ENCODE measurements at regions not wholly inside any gene's neighbourhood (a gene's known extent, or its start where the extent isn't known, plus 50 kb on each side); places are given as distances from the start of the nearest gene placed in this dataset.

DNA sequence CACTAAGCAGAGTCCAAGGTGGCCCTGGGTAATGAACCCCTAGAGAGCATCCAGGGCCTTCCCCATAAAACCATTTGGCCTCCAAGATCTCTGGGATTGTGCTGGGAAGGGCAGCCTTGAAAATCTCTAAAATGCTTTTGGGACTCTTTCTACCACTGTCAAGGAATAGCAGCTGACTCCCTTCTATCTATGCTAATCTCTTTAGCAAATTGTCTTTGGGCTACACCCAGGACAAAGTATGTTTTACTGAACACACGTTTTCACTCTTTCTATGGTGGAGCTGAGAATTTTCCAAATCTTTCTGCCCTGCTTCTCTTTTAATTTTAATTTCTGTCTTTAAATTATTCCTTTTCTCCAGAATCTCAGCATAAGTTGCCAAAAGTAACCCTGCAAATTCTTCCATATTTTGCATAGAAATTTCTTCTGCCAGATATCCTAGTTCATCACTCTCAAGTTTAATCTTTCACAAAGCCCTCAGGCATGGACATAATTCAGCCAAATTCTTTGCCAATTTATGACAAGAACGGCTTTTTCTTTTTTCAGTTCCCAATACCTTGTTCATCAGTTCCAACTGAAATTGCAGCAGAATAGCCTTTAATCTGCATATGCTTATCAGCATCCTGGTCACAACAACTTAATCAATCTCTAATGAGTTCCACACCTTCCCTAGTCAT, 687.0 kb upstream of the ADGRL4 start:
- Histone ChIP-seq H3K27me3 (ENCODE audit: control insufficient read depth, insufficient read depth, low read length, poor library complexity, severe bottlenecking) (no peaks in the 10 kb centered on the region), H3K36me3 (ENCODE audit: control insufficient read depth, insufficient read depth, low read length) (no peaks in the 10 kb centered on the region), H3K4me1 (ENCODE audit: control insufficient read depth, insufficient read depth, low read length) (peaks cover 5% of the 10 kb centered on the region), H3K27ac (ENCODE audit: insufficient read depth, low read depth, low read length, poor library complexity, severe bottlenecking) (no peak overlapping the region), H3K4me3 (ENCODE audit: insufficient read depth, low read depth, low read length) (no peak overlapping the region), H3K9me3 (ENCODE audit: control insufficient read depth, low read length) (no peaks in the 10 kb centered on the region)
- WGBS, 2 experiments, result 91 to 92% methylated on average over 2 of the region's 2 CpGs

DNA sequence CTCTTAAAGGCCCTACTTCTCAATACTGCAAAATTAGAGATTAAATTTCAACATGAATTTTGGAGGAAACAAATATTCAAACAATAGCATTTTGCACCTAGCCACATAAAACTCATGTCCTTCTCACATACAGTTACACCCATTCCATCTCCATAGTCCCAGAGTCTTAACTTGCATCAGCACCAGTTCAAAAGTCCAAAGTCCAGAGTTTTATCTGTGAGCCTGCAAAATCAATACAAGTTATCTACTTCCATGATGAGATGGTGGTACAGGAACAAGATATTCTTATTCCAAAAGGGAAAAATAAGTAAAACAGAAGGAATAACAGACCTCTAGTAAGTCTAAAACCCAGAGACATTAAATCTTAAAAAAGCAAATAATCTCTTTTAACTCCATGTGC, 686.0 kb upstream of the ADGRL4 start:
- no peak overlapping the region for H3K4me3 ChIP-seq (ENCODE audit: insufficient read depth, low read depth, low read length)

GRCh38 chr1:79688932-79689331, 682.4 kb upstream of the ADGRL4 start:
- Histone ChIP-seq H3K36me3 (ENCODE audit: control insufficient read depth, insufficient read depth, low read length) (no peaks in the 10 kb centered on the region), H3K27ac (ENCODE audit: insufficient read depth, low read depth, low read length, poor library complexity, severe bottlenecking) (no peak overlapping the region), H3K27me3 (ENCODE audit: control insufficient read depth, insufficient read depth, low read length, poor library complexity, severe bottlenecking) (no peaks in the 10 kb centered on the region), H3K4me1 (ENCODE audit: control insufficient read depth, insufficient read depth, low read length) (no peaks in the 10 kb centered on the region), H3K9me3 (ENCODE audit: control insufficient read depth, low read length) (no peaks in the 10 kb centered on the region), H3K4me3 (ENCODE audit: insufficient read depth, low read depth, low read length) (no peak overlapping the region)
- 83% methylated on average over 1 of the region's 2 CpGs; no CpG with 5 or more reads in 1 of the 2 experiments for WGBS, 2 experiments

More for the DNA sequence above, 686.0 kb upstream of the ADGRL4 start:
- H3K27ac ChIP-seq (ENCODE audit: insufficient read depth, low read depth, low read length, poor library complexity, severe bottlenecking), result no peak overlapping the region
- peaks cover 5% of the 10 kb centered on the region for H3K4me1 ChIP-seq (ENCODE audit: control insufficient read depth, insufficient read depth, low read length)
- H3K36me3 ChIP-seq (ENCODE audit: control insufficient read depth, insufficient read depth, low read length), result no peaks in the 10 kb centered on the region
- H3K9me3 ChIP-seq (ENCODE audit: control insufficient read depth, low read length), result no peaks in the 10 kb centered on the region
- no peaks in the 10 kb centered on the region for H3K27me3 ChIP-seq (ENCODE audit: control insufficient read depth, insufficient read depth, low read length, poor library complexity, severe bottlenecking)

DNA sequence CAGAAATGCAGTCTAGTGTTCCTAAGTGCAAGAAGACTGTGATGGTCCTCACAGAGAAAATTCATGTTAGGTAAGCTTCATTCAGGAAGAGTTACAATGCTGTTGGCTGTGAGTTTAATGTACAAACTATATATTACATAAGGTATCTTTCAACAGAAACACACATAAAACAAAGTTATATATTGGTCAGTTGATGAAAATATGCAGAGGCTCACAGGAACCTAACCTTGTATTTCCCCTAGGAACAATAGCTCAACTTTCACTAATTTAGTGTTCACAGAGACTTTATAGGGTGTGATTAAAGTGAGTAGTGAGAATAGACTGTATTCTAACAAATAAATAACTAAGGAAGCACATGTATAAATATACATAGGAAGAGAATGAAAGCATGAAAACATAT, 676.9 kb upstream of the ADGRL4 start:
- no peaks in the 10 kb centered on the region for H3K9me3 ChIP-seq (ENCODE audit: control insufficient read depth, low read length)
- H3K4me3 ChIP-seq (ENCODE audit: insufficient read depth, low read depth, low read length), result no peak overlapping the region
- no peaks in the 10 kb centered on the region for H3K27me3 ChIP-seq (ENCODE audit: control insufficient read depth, insufficient read depth, low read length, poor library complexity, severe bottlenecking)

GRCh38 chr1:79682478-79682877, 675.9 kb upstream of the ADGRL4 start:
- Histone ChIP-seq H3K27me3 (ENCODE audit: control insufficient read depth, insufficient read depth, low read length, poor library complexity, severe bottlenecking) (no peaks in the 10 kb centered on the region), H3K9me3 (ENCODE audit: control insufficient read depth, low read length) (no peaks in the 10 kb centered on the region), H3K27ac (ENCODE audit: insufficient read depth, low read depth, low read length, poor library complexity, severe bottlenecking) (no peak overlapping the region), H3K36me3 (ENCODE audit: control insufficient read depth, insufficient read depth, low read length) (no peaks in the 10 kb centered on the region), H3K4me3 (ENCODE audit: insufficient read depth, low read depth, low read length) (no peak overlapping the region), H3K4me1 (ENCODE audit: control insufficient read depth, insufficient read depth, low read length) (no peaks in the 10 kb centered on the region)
- WGBS, 2 experiments, result 100% methylated on average over 1 of the region's 1 CpG

More for the DNA sequence above, 676.9 kb upstream of the ADGRL4 start:
- Histone ChIP-seq H3K36me3 (ENCODE audit: control insufficient read depth, insufficient read depth, low read length) (no peaks in the 10 kb centered on the region), H3K4me1 (ENCODE audit: control insufficient read depth, insufficient read depth, low read length) (no peaks in the 10 kb centered on the region), H3K27ac (ENCODE audit: insufficient read depth, low read depth, low read length, poor library complexity, severe bottlenecking) (no peak overlapping the region)

GRCh38 chr1:79681382-79681781, 674.9 kb upstream of the ADGRL4 start:
- Histone ChIP-seq H3K4me1 (ENCODE audit: control insufficient read depth, insufficient read depth, low read length) (no peaks in the 10 kb centered on the region), H3K4me3 (ENCODE audit: insufficient read depth, low read depth, low read length) (no peak overlapping the region), H3K27ac (ENCODE audit: insufficient read depth, low read depth, low read length, poor library complexity, severe bottlenecking) (no peak overlapping the region), H3K36me3 (ENCODE audit: control insufficient read depth, insufficient read depth, low read length) (no peaks in the 10 kb centered on the region), H3K9me3 (ENCODE audit: control insufficient read depth, low read length) (no peaks in the 10 kb centered on the region), H3K27me3 (ENCODE audit: control insufficient read depth, insufficient read depth, low read length, poor library complexity, severe bottlenecking) (no peaks in the 10 kb centered on the region)

- H3K4me1 ChIP-seq (ENCODE audit: control insufficient read depth, insufficient read depth, low read length), result no peaks in the 10 kb centered on the region
- no peaks in the 10 kb centered on the region for H3K36me3 ChIP-seq (ENCODE audit: control insufficient read depth, insufficient read depth, low read length)
- H3K27ac ChIP-seq (ENCODE audit: insufficient read depth, low read depth, low read length, poor library complexity, severe bottlenecking), result no peak overlapping the region
- no peak overlapping the region for H3K4me3 ChIP-seq (ENCODE audit: insufficient read depth, low read depth, low read length)
- no peaks in the 10 kb centered on the region for H3K9me3 ChIP-seq (ENCODE audit: control insufficient read depth, low read length)
- no peaks in the 10 kb centered on the region for H3K27me3 ChIP-seq (ENCODE audit: control insufficient read depth, insufficient read depth, low read length, poor library complexity, severe bottlenecking)
Measured at GRCh38 chr1:79679916-79680315, 673.4 kb upstream of the ADGRL4 start.

- Histone ChIP-seq H3K4me1 (ENCODE audit: control insufficient read depth, insufficient read depth, low read length) (peaks cover 4% of the 10 kb centered on the region), H3K27ac (ENCODE audit: insufficient read depth, low read depth, low read length, poor library complexity, severe bottlenecking) (no peak overlapping the region), H3K9me3 (ENCODE audit: control insufficient read depth, low read length) (no peaks in the 10 kb centered on the region), H3K4me3 (ENCODE audit: insufficient read depth, low read depth, low read length) (no peak overlapping the region), H3K27me3 (ENCODE audit: control insufficient read depth, insufficient read depth, low read length, poor library complexity, severe bottlenecking) (no peaks in the 10 kb centered on the region), H3K36me3 (ENCODE audit: control insufficient read depth, insufficient read depth, low read length) (no peaks in the 10 kb centered on the region)
- 56 to 65% methylated on average over 3 of the region's 3 CpGs for WGBS, 2 experiments
Measured at GRCh38 chr1:79667848-79668696, 661.5 kb upstream of the ADGRL4 start.

GRCh38 chr1:79667166-79667565, 660.6 kb upstream of the ADGRL4 start:
- H3K9me3 ChIP-seq (ENCODE audit: control insufficient read depth, low read length), result no peaks in the 10 kb centered on the region
- no peak overlapping the region for H3K4me3 ChIP-seq (ENCODE audit: insufficient read depth, low read depth, low read length)
- H3K27ac ChIP-seq (ENCODE audit: insufficient read depth, low read depth, low read length, poor library complexity, severe bottlenecking), result no peak overlapping the region
- no peaks in the 10 kb centered on the region for H3K27me3 ChIP-seq (ENCODE audit: control insufficient read depth, insufficient read depth, low read length, poor library complexity, severe bottlenecking)
- 100% methylated on average over 2 of the region's 2 CpGs for WGBS, 2 experiments
- H3K4me1 ChIP-seq (ENCODE audit: control insufficient read depth, insufficient read depth, low read length), result peaks cover 4% of the 10 kb centered on the region
- no peaks in the 10 kb centered on the region for H3K36me3 ChIP-seq (ENCODE audit: control insufficient read depth, insufficient read depth, low read length)

GRCh38 chr1:79663916-79664315, 657.4 kb upstream of the ADGRL4 start:
- Histone ChIP-seq H3K36me3 (ENCODE audit: control insufficient read depth, insufficient read depth, low read length) (no peaks in the 10 kb centered on the region), H3K27ac (ENCODE audit: insufficient read depth, low read depth, low read length, poor library complexity, severe bottlenecking) (peak overlapping the region; percentile 28), H3K27me3 (ENCODE audit: control insufficient read depth, insufficient read depth, low read length, poor library complexity, severe bottlenecking) (no peaks in the 10 kb centered on the region), H3K4me1 (ENCODE audit: control insufficient read depth, insufficient read depth, low read length) (peaks cover 4% of the 10 kb centered on the region), H3K4me3 (ENCODE audit: insufficient read depth, low read depth, low read length) (no peak overlapping the region), H3K9me3 (ENCODE audit: control insufficient read depth, low read length) (no peaks in the 10 kb centered on the region)
- WGBS, 2 experiments, result 42 to 48% methylated on average over 2 of the region's 2 CpGs
